Limb (tissue), 2 donors: ENCODE measurements at regions not wholly inside any gene's neighbourhood (a gene's known extent, or its start where the extent isn't known, plus 50 kb on each side); places are given as distances from the start of the nearest gene placed in this dataset.
A peak's percentile ranks its signal among the peaks of the same experiment; 100 is the strongest.

Experiments used
- DNase-seq, 2 donors: peaks; one replicate each; pipeline ENCODE4 v3.0.0-alpha.2; 2016; ENCODE audit errors: extremely low spot score in 2 of 2

DNA sequence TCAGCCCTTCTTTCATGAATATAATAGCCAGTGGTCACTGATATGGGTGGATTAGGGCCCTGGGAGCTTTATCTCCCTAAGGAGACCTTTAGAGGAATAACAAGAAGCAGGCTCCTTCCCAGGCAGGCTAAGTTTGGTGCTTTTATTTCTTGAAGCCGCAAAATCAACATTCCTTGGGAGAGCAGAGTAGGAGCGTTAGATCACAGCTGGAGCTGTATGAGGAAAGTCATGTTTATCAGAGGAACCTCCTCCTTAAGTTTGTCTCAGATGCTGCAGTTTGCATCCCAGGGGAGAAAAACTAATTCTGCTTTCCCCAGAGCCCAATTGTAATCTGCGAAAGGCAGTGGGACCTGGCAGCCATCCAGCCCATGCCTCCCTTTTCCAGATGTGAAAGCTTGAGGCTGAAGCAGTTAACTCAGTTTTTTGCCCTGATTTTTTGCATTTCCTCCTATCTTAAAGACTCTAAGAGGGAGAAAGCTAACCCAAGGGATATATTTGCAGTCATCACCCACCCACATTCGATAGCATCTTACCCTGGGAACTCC lies 186.0 kb upstream of the FRMPD4 start:
- DNase-seq, result no peak

GRCh38 chrX:11953615-11954014 lies 184.7 kb upstream of the FRMPD4 start:
- peak in 1 of 2 donors; percentile 15 for DNase-seq

- DNase-seq, result no peak
Observed at GRCh38 chrX:11954176-11954575, 184.1 kb upstream of the FRMPD4 start.

DNA sequence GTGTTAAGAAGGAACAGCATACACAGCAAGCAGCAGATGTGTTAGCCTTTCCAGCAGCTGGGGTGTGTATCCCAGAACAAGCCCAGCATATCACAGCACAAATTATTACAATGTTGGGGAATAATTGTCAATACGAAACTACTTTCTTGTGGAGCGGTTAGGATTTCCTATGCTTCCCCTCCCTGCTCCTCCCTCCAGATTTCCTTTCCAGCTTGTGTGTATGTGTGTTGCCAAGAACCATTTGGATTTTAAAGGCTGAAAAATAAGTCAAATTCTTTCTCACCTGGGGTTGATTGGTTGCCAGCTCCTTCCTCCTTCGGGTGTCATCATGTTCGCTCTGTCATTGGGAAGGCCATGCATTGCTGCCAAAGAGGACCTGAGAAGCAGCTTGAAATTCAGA lies 178.2 kb upstream of the FRMPD4 start:
- DNase-seq, result peak in 1 of 2 donors; percentile 13

GRCh38 chrX:11965436-11965835 lies 172.8 kb upstream of the FRMPD4 start:
- DNase-seq, result no peak

DNA sequence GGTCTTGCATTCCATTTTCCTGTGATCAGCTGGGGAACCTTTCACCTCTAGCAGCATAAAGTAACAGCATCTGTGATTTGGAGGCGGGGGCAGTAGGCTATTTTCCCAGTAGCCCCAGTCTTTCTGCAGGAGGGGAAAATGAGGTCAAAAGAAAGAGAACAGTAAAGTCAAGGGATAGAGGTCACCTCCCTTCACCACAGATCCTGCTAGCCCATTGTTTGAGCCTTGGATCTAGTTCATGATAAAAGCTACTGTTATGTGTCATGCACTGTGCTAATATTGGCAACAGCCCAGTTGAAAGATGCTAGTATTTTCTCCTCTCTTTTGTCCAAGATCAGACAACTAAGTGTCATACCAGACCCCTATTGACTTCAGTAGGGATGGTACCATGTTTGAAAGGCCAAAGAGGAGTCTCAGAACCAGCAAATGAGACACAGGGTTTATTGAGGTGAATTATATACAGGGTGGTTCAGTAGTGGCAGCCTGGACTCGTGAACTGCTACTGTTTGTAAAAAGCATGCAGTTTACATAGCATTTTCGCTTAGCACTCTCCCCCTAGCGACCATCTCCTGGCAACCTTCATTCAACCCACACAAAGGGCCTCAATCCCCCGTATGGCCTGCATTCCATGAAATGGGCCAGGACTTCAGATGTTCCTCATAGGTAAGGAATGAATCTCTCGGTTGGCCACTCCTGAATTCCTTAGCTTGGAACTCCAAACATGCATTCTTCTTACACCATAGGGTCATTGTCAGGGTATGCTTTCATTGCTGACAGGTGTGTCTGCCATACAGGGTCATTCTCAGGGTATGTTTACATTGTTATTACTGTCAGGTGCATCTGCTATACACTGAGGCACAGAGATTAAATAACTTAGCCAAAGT lies 170.0 kb upstream of the FRMPD4 start:
- DNase-seq, result no peak

- DNase-seq, result no peak
Observed at GRCh38 chrX:11968991-11969390, 169.3 kb upstream of the FRMPD4 start.

DNA sequence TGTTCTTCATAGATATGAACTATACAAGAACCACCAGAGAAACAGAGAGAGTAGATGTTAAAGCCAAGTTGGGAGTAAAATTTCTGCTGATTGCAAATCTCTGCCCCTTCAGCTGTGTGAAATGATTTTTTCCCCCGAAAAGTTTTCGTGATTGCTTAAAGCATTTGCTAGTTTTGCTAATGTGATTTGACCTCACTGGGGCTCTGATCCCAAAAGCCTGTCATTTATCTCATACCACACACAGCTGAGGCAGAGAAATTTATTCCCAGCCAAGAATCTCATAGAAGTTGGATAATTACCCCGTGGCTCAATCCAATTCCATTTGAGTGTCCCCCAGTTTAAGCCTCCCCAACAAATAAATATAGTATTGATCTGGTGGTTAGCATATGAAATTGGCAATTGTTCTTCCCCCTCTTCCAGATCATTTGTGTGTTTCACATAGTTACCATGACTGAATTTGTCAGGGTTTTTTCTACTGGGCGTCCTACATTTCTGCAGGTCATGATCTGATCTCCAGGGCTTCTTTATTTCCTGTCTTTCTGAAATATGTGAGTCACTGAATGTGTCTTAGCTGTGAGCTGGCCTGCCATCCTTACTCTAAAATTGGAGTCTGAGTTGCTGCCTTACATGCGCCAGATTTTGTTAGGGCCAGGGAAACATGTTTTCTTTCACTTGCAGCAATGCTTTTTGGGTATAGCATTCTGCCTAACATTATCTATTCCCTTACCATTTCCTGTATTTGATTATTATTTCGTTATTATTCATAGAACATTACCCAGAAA lies 167.5 kb upstream of the FRMPD4 start:
- DNase-seq, result no peak

DNA sequence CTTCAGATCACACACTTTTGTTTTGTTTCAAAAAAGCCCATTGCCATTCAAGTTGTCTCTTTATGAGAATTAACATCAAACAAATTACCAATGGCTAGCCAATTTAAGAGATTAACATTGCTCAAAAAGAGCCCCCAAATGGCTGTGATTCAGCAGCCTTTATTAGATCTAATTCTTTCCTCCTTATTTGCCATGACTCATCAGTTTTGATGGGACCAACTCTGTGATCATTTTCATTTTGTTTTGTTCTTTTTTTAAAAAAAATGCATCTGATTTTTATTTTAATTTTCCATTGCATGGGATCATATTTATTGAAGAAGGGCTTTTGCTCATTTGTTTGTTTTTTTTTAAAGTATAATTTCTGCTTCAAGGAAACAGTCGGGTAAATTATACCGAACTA lies 161.6 kb upstream of the FRMPD4 start:
- DNase-seq, result no peak

DNA sequence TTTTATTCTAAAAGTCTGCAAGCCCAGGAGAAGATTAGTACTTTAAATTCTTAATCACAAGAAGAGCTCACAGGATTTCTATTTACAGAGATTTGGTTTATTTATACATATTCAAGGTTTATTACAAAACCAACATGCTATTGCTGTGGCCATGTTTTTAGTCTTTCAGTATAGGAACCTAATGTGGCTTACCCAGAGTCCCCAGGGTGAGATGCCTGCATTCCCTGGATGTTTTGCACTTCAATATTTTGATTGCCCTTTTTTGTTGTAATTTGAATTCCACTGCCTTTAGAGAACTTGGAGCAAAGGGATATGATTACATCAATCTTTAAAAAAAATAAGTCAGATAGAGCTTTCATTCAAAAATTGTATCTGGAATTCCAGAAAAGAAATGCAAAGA lies 146.0 kb upstream of the FRMPD4 start:
- DNase-seq, result no peak

- DNase-seq, result no peak
Observed at GRCh38 chrX:11995146-11995545, 143.1 kb upstream of the FRMPD4 start.

DNA sequence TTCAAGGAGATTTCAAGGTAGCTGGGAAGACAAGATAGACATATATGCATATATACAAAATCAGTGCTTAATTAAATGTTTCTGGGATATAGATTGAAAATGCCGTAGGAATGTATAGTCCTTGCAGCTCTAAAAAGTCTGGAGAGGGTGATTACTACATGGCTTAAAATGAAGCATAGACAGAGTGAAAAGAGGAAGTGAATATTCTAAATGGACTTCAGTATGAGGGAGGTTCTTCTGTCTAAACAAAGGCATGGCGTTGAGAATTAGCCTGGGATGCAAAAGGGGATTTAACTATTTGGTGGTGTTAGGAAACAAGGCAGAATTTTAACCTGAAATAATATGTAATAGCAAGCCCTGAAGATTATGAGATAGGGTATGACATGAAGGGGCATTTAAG lies 141.5 kb upstream of the FRMPD4 start:
- no peak for DNase-seq

DNA sequence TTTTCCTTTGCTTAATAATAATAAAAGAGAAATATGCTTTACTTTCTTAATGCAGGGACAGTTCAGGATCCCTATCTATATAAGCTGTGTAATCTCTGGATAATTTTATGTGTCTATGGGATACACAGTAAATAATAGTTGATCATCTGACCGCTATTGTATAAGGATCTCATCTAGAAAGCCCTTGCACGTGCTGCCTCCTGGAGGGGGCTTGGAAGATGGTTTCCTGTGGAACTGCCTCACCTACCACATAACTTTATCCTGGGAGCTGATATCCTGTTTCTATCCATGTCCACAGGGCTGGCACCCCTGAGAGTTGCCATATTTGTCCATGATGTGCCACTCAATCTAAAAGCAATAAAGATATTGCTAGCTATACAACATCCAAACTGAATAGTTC lies 139.3 kb upstream of the FRMPD4 start:
- DNase-seq, result no peak

- no peak for DNase-seq
Observed at GRCh38 chrX:12002876-12003275, 135.4 kb upstream of the FRMPD4 start.

DNA sequence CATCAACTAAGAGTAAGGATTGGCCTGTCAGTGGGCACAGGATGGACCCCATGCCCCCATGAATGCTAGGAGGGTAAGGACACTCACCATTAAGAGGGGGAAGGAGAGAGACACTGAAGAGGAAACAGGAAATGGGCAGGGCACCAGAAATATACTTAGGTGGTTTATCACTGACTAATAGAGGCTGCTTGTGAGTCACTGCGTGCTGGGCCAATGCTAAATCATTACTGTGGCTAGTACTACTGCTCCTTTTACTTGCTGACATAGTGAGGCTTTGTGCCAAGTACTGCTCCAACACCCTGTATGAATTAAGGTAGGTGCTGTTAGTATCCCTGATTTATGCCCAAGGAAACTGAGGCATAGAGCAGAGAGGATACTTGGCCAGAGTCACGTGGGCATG lies 130.4 kb upstream of the FRMPD4 start:
- no peak for DNase-seq

DNA sequence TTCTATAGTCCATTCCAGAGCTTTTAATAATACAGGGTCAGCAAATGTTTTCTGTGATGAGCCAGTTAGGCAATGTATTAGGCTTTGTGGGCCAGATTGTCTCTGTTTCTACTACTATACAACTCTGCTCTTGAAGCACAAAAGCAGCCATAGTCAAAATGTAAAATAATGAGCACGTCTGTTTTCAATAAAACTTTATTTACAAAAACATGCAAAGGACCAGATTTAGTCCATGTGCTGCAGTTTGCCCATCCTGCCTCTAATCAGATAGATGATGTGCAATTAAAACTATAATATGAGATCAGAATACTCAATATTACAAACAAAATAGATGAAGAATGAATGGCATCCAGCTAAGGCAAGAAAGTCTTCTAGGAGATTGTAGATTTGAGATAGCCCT lies 127.8 kb upstream of the FRMPD4 start:
- DNase-seq, result no peak

DNA sequence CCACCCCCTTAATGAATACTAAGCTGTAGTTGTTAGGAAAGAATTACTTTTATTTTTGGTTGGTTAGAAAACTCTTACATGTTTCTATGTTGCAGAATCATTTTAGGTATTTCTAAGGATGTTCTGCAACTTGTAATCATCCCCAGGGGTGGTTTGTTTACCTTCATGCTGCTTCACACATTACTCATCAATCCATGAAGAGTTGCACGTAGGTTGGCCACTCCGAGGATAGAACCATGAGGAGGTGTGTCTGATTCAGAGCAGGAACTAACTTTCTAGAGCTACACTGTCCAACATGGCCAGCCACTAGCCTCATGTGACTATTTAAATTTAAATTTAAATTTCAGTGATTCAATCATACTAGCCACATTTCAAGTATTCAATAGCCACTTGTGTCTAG lies 127.2 kb upstream of the FRMPD4 start:
- no peak for DNase-seq

DNA sequence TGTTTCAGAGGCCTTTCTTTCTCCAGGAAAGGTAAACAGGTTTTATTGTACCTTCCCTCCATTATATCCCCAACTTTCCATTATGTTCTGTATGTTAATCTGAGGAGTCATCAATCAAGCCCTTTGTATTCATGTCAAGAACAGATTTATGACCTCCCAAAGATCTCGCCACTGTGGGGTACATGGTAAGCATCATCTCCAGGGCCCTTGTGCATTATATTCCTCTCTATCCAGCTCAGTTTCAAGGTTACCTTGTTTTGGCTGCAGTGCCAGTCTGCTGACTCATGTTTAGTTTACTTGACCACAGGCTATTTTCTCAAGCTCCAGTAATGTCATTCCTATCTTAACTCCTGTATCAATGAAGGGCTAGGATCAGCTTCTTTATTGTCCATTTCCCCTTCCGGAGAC lies 125.1 kb upstream of the FRMPD4 start:
- no peak for DNase-seq

DNA sequence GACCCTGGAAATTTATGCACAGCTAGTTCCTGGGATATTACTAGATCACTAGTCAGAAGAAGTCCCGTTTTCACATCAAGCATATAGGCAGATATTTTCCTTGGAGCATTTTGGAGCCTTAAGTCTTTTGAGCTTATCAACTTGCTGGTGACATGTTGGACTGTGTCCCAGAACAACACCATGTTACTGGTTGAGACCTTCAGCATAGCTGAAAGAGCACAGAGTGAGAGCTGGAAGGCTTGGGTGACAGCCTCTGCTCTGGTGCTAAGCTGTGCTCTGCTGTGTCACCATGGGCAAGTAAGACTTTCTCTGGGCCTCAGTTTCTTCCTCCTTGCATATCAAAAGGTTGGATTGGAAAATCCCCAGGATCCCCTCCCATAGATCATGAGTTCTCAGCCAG lies 116.6 kb upstream of the FRMPD4 start:
- DNase-seq, result no peak

DNA sequence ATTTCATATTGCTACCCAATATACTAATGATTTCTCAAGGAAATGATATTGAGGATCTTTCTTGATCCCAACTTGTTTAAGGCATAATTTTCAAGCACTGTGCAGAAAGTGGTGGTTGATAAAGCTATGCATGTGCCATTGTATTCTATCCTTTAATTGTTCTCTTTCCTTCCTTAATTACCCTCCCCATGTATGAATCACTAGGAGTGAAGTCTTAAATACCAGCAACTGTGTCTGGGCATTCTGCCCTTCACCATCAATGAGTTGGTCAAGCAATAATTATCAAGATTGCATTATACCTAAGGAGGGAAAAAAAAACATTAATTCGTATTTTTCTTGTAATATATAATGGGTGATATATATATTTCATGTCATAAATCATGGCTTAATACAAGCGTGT lies 111.8 kb upstream of the FRMPD4 start:
- no peak for DNase-seq

DNA sequence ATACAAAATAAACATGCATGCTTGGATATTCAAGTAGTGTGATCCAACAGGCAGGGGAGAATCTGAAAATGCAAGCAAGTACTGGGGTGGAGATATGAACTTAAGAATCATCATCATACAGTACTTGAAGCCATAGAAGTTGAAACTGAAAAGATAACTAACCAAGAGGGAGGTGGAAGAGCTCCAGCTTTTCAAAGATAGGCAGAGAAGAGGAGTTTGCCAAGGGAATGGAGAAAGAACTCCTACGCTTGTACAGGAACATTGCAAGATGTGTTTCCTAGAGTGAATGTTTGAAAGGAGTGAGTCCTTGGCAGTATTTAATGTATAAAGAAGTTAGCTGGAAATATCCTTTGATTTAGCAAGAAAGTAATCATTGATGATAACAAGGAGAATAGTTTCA lies 106.2 kb upstream of the FRMPD4 start:
- no peak for DNase-seq

DNA sequence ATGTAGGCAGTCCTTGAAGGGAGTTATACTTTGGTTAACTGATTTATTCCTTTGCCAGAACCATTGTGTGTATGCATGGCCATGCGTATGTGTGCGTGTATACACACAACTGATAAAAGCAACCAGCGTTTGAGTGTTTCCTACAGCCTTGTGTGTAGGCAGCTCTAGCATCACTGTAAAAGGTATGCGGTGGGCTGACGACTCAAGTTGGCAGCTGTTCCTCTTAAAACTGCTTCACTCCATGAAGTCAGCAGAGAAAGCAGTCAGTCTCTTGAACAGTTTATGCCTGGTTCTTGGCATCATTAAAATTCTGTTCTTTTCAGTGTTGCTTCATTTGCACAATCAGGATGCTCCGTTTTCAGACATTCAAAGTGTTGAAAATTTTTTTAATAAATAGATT lies 103.5 kb upstream of the FRMPD4 start:
- no peak for DNase-seq

- DNase-seq, result no peak
Observed at GRCh38 chrX:12042615-12043014, 95.7 kb upstream of the FRMPD4 start.
